Globus pallidus (tissue), 1 donor: ENCODE measurements at regions not wholly inside any gene's neighbourhood (a gene's known extent, or its start where the extent isn't known, plus 50 kb on each side); places are given as distances from the start of the nearest gene placed in this dataset.

Source experiments
- DNase-seq: peaks from one replicate; pipeline ENCODE4 v3.0.0-alpha.2; 2015; ENCODE audit warnings: low spot score

DNA sequence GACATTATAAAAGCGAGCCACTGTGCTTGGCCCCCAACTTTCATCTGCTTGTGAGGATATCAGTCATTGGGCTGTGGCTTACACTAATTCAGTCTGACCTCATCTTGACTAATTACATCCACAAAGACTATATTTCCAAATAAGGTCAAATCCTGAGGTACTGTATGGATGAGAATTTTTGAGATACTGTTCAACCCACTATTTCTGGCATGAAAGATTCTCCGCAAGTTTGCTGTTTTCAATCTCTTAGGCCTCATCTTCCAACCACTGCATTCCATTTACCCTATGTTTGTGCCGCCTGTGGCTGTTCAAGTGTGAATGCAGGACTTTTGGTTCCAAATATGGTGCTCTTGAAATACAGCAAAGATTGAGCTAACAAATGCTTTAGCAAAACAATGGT is 400.9 kb upstream of the SGCD start:
- no peak for DNase-seq

DNA sequence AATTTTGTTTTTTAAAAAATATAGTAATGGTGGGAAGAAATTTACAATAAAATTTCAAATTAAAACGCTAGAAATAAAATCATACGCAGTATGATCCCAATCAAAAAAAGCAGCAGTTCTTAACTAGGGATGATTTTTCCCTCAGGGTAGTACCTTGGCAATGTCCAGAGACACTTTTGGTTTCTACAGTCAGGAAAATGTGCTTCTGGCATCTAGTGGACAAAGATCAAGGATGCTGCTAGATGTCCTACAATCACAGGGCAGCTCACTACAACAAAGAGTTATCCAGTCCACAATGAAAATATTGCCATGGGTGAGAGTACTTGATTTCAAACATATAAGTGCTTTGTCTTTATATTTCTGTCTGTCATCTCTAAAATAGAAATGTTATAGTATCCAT is 400.2 kb upstream of the SGCD start:
- DNase-seq: no peak

DNA sequence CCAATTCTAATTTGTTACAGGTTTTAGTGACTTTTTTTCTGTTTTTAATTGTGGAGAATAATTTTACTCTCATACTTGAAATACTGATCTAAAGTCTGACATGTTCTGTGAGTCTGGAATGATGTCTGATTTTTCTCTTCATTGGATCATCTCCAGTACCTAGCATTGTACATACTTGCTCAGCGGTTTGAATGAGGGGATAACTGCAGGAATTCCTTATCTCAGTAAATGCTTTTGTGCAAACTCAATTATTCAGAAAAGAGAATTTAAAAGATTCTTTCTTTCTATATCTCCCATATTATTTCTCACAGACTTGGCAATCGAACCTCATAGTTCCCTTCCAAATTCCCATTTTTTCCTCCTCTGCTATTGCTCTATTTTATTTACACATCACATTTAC is 397.9 kb upstream of the SGCD start:
- DNase-seq: no peak

- DNase-seq: no peak
Observed at GRCh38 chr5:155934964-155935363, 392.0 kb upstream of the SGCD start.

DNA sequence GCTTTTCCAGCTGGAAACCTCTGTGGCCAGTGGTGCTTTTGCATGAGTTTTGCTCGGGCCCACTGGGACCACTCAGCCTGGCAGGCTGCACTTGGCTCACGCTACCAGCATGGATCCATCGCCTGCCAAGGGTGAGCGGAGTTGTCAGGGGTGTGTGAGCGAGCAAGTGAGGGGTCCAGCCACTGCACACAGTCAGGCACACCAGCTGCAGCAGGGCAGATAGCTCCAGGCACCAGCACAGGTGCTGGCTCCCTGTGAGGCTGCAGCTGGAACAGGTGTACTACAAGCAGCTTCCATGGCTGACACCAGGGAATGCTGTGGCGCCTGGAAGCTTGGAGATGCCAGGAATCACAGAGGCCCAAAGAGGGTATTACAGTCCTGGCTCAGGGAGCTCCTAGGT is 391.2 kb upstream of the SGCD start:
- DNase-seq: no peak

GRCh38 chr5:155936520-155937406 is 390.2 kb upstream of the SGCD start:
- DNase-seq: no peak

GRCh38 chr5:155938051-155938450 is 388.9 kb upstream of the SGCD start:
- no peak for DNase-seq

GRCh38 chr5:155941340-155941739 is 385.6 kb upstream of the SGCD start:
- DNase-seq: no peak

GRCh38 chr5:155943516-155944407 is 383.2 kb upstream of the SGCD start:
- DNase-seq: peak; percentile 53

GRCh38 chr5:155947394-155948062 is 379.4 kb upstream of the SGCD start:
- no peak for DNase-seq

DNA sequence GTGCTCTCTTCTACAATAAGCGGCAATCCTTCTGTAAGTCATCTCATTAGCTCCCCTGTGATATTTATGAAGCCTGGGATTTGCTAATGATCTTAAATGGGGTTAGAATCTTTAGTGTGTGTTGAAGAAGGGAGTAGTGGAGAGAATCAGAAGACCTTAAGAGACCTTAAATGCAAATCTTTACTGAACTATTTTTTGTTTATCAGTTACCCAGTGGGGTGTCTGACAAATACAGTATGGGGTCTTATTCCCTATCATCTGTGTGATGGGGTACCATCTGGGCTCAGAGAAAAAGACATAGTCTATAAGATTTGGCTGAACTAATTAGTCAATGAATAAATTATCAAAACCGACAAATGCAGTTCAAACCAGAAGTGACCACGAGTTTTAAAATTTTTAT is 378.4 kb upstream of the SGCD start:
- DNase-seq: no peak

- DNase-seq: no peak
Observed at GRCh38 chr5:155952486-155953089, 374.4 kb upstream of the SGCD start.

DNA sequence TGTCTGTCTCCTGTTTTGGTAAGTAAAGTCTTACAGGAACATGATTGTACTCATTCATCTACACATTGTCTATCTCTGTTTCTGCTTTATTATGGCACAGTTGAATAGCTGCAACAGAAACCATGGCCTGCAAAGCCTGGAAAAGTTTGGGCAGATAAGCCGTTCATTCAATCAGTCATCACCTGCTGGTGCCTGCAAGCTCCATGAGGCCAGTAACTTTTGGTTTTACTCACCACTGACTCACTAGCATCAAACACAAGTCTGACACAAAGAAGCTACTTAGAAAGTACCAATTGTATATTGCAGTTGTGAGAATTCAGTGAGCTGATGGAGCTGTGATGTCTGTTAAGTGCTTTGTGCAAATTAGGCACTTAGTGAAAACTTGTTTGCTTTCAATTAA is 373.6 kb upstream of the SGCD start:
- no peak for DNase-seq

DNA sequence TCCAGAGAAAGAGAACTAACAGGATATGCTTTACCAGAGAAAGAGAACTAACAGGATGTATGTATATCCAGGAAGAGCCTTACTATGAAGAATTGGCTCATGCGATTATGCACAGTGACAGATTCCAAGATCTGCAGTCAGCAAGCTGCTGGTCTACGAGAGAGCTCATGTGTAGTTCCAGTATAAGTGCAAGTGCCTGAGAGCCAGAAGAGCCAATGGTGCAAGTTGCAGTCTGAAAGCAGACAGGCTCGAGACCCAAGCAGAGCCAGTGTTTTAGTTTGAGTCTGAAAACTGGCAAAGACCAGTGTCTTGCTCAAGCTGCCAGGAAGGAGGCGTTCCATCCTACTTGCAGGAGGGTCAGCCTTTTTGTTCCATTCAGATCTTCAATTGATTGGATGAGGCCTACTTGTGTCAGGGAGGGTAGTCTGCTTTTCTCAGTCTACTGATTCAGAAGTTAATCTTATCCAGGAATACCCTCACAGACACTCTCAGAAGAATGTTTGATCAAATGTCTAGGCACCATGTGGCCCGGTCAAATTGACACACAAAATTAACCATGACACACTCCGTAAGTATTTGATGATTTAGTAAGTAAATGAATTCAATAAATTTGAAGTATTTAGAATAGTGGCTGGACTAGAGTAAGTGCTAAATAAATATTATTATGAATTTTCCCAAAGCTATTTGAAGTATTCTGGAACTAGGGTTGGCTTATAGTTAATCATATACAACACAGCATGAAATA is 372.1 kb upstream of the SGCD start:
- DNase-seq: no peak

- DNase-seq: no peak
Observed at GRCh38 chr5:155957884-155958283, 369.1 kb upstream of the SGCD start.

- DNase-seq: no peak
Observed at GRCh38 chr5:155959082-155959481, 367.9 kb upstream of the SGCD start.

DNA sequence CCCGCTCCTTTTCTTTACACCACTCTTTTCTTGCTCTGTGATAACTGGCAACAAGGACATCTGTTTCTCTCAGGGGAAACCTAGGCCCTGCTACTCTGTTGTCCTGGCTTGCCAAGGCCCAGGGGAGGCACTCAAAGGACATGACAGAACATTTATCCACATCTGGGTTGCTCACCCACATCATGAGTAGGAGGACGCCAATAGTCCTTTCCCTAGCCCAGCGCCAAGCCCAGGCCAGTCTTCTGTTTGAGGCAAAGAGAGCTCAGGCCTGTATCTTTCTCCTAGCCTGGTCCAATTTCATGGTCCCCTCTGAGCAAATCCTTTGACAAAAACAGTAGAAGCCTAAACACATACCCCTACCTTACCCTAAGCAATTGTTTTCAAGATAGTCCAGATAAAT is 366.8 kb upstream of the SGCD start:
- no peak for DNase-seq

- DNase-seq: no peak
Observed at GRCh38 chr5:155969537-155969936, 357.4 kb upstream of the SGCD start.

DNA sequence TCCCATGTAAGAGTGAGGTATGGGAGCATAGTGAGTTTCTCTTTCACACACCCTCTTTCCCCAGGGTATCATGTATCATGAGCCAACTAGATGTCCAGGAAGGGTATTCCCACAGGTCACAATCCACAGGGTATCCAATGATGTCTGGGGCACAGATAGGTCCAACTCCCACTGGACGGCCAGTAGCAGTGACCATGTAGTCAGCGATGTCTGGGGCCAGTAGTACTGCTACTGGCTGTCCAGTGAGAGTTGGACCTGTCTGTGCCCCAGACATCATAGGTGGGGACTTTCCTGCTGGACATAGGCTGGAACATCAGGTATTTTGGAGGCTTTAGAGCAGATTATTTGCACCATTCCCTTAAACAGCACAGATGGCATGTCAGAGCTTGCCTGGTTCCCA is 352.6 kb upstream of the SGCD start:
- no peak for DNase-seq

DNA sequence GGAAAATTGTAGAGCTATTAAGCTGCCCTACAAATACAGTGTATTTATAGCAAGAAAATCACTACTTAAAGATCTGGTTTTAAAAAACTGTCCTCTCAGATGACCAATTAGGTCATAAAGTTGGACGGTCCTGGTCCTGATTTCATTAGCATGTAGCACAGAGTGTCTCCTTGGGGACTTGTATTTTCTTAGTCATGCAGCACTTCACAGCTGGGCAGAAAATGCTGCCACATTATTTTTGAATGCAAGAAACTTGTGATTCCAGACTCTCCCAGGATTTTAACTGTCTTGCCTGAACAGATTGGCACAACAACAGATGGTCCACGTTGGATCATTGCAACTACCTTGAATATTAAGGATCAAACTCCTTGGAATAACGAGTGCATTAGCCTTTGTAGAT is 348.1 kb upstream of the SGCD start:
- DNase-seq: no peak

- no peak for DNase-seq
Observed at GRCh38 chr5:155982354-155982753, 344.6 kb upstream of the SGCD start.
